ENCODE measurements at regions not wholly inside any gene's neighbourhood (a gene's known extent, or its start where the extent isn't known, plus 50 kb on each side); places are given as distances from the start of the nearest gene placed in this dataset.

DNA sequence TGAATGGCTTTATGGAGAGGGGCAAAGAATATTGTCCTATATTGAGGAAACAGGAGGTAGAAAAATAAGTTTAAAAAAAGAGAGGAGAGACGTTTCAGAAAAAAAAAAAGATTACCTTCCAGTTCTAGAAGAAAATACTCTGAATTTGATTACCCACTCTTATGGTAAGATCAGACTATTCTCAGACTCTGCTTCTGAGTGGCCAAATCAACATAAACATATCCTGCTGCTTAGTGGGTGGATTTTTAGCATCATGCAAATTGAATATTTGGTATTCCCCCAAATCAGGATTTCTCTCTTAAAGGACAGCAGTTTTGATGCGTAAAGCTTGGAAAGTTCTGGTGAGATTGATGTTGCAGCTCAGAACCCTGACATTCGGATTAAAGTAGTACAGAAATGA is 946.6 kb downstream of the TFAP2A start:
- no peak for TF ChIP-seq POLR2AphosphoS5 (IDR thresholded peaks at IDR 0.05; ENCODE audit: insufficient read depth in 1 of 2, low read depth in 1 of 2)
- TF ChIP-seq, protein P1, sequence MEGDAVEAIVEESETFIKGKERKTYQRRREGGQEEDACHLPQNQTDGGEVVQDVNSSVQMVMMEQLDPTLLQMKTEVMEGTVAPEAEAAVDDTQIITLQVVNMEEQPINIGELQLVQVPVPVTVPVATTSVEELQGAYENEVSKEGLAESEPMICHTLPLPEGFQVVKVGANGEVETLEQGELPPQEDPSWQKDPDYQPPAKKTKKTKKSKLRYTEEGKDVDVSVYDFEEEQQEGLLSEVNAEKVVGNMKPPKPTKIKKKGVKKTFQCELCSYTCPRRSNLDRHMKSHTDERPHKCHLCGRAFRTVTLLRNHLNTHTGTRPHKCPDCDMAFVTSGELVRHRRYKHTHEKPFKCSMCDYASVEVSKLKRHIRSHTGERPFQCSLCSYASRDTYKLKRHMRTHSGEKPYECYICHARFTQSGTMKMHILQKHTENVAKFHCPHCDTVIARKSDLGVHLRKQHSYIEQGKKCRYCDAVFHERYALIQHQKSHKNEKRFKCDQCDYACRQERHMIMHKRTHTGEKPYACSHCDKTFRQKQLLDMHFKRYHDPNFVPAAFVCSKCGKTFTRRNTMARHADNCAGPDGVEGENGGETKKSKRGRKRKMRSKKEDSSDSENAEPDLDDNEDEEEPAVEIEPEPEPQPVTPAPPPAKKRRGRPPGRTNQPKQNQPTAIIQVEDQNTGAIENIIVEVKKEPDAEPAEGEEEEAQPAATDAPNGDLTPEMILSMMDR (IDR thresholded peaks at IDR 0.05): no peak
- TF ChIP-seq POLR2A (IDR thresholded peaks at IDR 0.05): no peak

Data from vagina (tissue), 2 donors.